Sigmoid colon (tissue), 4 donors: ENCODE measurements at regions not wholly inside any gene's neighbourhood (a gene's known extent, or its start where the extent isn't known, plus 50 kb on each side); places are given as distances from the start of the nearest gene placed in this dataset.

Source experiments
- CTCF ChIP-seq, 4 experiments: fragments of 450-650 bp in 3 of 4; fragments of 200-600 bp in 1 of 4; IDR thresholded peaks; one replicate each; pipeline ENCODE4 v1.5.1; 2016 to 2019; ENCODE audit warnings: antibody characterized with exemption in 4 of 4, mild to moderate bottlenecking in 3 of 4, moderate library complexity in 2 of 4
- EP300 ChIP-seq, 4 donors: sonication (generic); formaldehyde crosslinking; IDR thresholded peaks; one replicate each; pipeline ENCODE4 v1.6.1; 2017; ENCODE audit warnings: antibody characterized with exemption in 4 of 4
- POLR2A ChIP-seq, 2 donors: fragments of 450-650 bp; IDR thresholded peaks; one replicate each; pipeline ENCODE4 v1.6.1; 2016; ENCODE audit warnings: antibody characterized with exemption in 2 of 2, mild to moderate bottlenecking in 2 of 2, moderate library complexity in 2 of 2
- POLR2AphosphoS5 ChIP-seq, 4 donors: sonication (generic); formaldehyde crosslinking; IDR thresholded peaks; one replicate each; pipeline ENCODE4 v1.6.1; 2017; ENCODE audit warnings: antibody characterized with exemption in 4 of 4

DNA sequence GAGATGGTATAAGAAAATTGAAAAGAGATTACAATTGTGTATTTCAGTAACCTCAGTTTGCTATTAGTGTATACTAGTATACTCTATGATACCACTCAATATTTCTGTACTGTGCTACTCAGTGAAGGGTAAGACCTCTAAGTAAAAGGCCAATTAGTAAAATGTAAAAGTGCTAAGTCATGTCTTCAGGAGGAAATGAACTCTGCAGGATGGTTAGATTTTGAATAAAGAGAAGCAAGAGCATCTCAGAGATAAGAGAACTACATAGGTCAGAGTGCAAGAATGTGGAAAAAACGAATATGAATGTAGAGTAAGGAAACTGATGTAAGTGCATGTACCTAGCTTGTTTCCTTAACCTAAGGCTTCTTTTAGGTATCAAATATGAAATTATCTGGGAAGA, 796.6 kb upstream of the GBE1 start:
- TF ChIP-seq CTCF (IDR thresholded peaks at IDR 0.05) (no peak), POLR2A (IDR thresholded peaks at IDR 0.05) (no peak), EP300 (IDR thresholded peaks at IDR 0.05) (no peak), POLR2AphosphoS5 (IDR thresholded peaks at IDR 0.05) (no peak)
